ENCODE measurements at regions not wholly inside any gene's neighbourhood (a gene's known extent, or its start where the extent isn't known, plus 50 kb on each side); places are given as distances from the start of the nearest gene placed in this dataset.

- no peak for TF ChIP-seq TAF1 (IDR thresholded peaks at IDR 0.05; ENCODE audit: low read depth)
- TF ChIP-seq CTCF (IDR thresholded peaks at IDR 0.05; ENCODE audit: poor library complexity, severe bottlenecking) = no peak
- TF ChIP-seq EZH2 (IDR thresholded peaks at IDR 0.05; ENCODE audit: borderline replicate concordance, insufficient read depth, low read length, poor library complexity, severe bottlenecking) = no peak
- no peak for TF ChIP-seq REST (IDR thresholded peaks at IDR 0.05; ENCODE audit: borderline replicate concordance)
- no peak for TF ChIP-seq EP300 (conservative IDR thresholded peaks at IDR 0.05; ENCODE audit: poor library complexity, severe bottlenecking)
- TF ChIP-seq POLR2AphosphoS5 (IDR thresholded peaks at IDR 0.05) = no peak
- no peak for TF ChIP-seq SMC3 (conservative IDR thresholded peaks at IDR 0.05; ENCODE audit: poor library complexity)
- TF ChIP-seq MXI1 (conservative IDR thresholded peaks at IDR 0.05; ENCODE audit: poor library complexity, severe bottlenecking) = no peak
- no peak for TF ChIP-seq RAD21 (conservative IDR thresholded peaks at IDR 0.05)
Measured at GRCh38 chr9:126117631-126118030, 209.0 kb upstream of the MVB12B start.
